Breast epithelium (tissue), 3 donors: ENCODE measurements at regions not wholly inside any gene's neighbourhood (a gene's known extent, or its start where the extent isn't known, plus 50 kb on each side); places are given as distances from the start of the nearest gene placed in this dataset.

Source experiments
- CTCF ChIP-seq, 3 donors: fragments of 450-650 bp; IDR thresholded peaks; one replicate each; pipeline ENCODE4 v1.5.1; 2016 to 2017; ENCODE audit warnings: antibody characterized with exemption in 3 of 3, mild to moderate bottlenecking in 3 of 3, moderate library complexity in 3 of 3
- POLR2AphosphoS5 ChIP-seq, 3 donors: sonication (generic); formaldehyde crosslinking; IDR thresholded peaks; one replicate each; pipeline ENCODE4 v1.6.1; 2017; ENCODE audit warnings: antibody characterized with exemption in 3 of 3

GRCh38 chr5:34582371-34582770 lies 73.8 kb upstream of the RAI14 start:
- TF ChIP-seq CTCF (IDR thresholded peaks at IDR 0.05), result no peak
- no peak for TF ChIP-seq POLR2AphosphoS5 (IDR thresholded peaks at IDR 0.05)
